Body of pancreas (tissue), 4 donors: ENCODE measurements at regions not wholly inside any gene's neighbourhood (a gene's known extent, or its start where the extent isn't known, plus 50 kb on each side); places are given as distances from the start of the nearest gene placed in this dataset.

Experiments used
- CTCF ChIP-seq, 7 experiments: fragments of 450-650 bp in 4 of 7; fragments of 200-600 bp in 3 of 7; sonication (generic) in 3 of 7; IDR thresholded peaks; one replicate each; pipeline ENCODE4 v1.5.1; 2016 to 2019; ENCODE audit warnings: antibody characterized with exemption in 7 of 7
- POLR2A ChIP-seq, 3 donors: fragments of 450-650 bp; IDR thresholded peaks; one replicate each; pipeline ENCODE4 v1.6.1; 2016; ENCODE audit warnings: antibody characterized with exemption in 3 of 3, mild to moderate bottlenecking in 2 of 3

DNA sequence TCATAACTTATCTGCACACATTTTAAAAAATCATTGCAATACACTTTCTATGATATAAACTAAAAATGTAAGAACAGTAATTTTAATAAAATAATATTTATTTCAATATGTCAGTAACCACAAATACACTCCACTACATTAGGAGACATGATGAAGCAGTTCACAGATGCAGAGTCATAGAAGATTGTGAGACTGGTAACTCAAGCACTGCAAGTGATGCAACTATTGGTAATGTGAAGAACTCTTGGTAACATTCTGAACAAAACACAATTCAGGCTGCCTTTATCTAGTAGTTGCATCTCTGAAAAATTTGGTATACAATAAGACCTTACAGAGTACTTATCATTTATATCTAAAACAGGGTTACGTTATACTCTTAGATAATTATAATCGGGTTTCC is 52.6 kb upstream of the LRAT start:
- TF ChIP-seq CTCF (IDR thresholded peaks at IDR 0.05): no peak
- no peak for TF ChIP-seq POLR2A (IDR thresholded peaks at IDR 0.05)
